ENCODE measurements at regions not wholly inside any gene's neighbourhood (a gene's known extent, or its start where the extent isn't known, plus 50 kb on each side); places are given as distances from the start of the nearest gene placed in this dataset.

- H3K9me3 ChIP-seq (ENCODE audit: control insufficient read depth, insufficient read depth, low read depth, low read length): no peaks in the 10 kb centered on the region
- H3K4me3 ChIP-seq (replicated peaks in 1 of 4; ENCODE audit: control extremely low read depth in 1 of 4, insufficient read depth in 1 of 4, low read depth in 3 of 4, low read length in 4 of 4): no peak overlapping the region
- no peaks in the 10 kb centered on the region for H4K20me1 ChIP-seq (ENCODE audit: control insufficient read depth, extremely low read depth, insufficient read depth, low read length)
- no peak overlapping the region for H3K9ac ChIP-seq (ENCODE audit: insufficient read depth, low read length)
- H2AFZ ChIP-seq (ENCODE audit: low read length): no peak overlapping the region
- peak; percentile 39 to 71 for DNase-seq (ENCODE audit: low read depth in 2 of 2)
- no peak overlapping the region for H3K4me2 ChIP-seq (ENCODE audit: extremely low read depth, insufficient read depth, low read length)
- H3K27ac ChIP-seq (ENCODE audit: insufficient read depth, low read length): no peak overlapping the region
- H3K36me3 ChIP-seq (ENCODE audit: control insufficient read depth, insufficient read depth, low read length): no peaks in the 10 kb centered on the region
- no peaks in the 10 kb centered on the region for H3K27me3 ChIP-seq (ENCODE audit: control insufficient read depth, insufficient read depth, low read length)
- TF ChIP-seq EZH2 (IDR thresholded peaks at IDR 0.05; ENCODE audit: low read length, missing control alignments) (no peak), CTCF (conservative IDR thresholded peaks at IDR 0.05 in 1 of 2, IDR thresholded peaks at IDR 0.05 in 1 of 2; ENCODE audit: low read depth in 1 of 2, low read length in 2 of 2) (no peak)
- H3K79me2 ChIP-seq (ENCODE audit: control insufficient read depth, insufficient read depth, low read length): no peaks in the 10 kb centered on the region
- no peaks in the 10 kb centered on the region for H3K4me1 ChIP-seq (ENCODE audit: control insufficient read depth, extremely low read depth, insufficient read depth, low read length)
These were observed 158.6 kb upstream of the ARRDC3 start for GRCh38 chr5:91541696-91542095.

GRCh38 chr5:91538179-91538578, 155.1 kb upstream of the ARRDC3 start:
- no peaks in the 10 kb centered on the region for H3K79me2 ChIP-seq (ENCODE audit: control insufficient read depth, insufficient read depth, low read length)
- H2AFZ ChIP-seq (ENCODE audit: low read length): no peak overlapping the region
- H3K4me3 ChIP-seq (replicated peaks in 1 of 4; ENCODE audit: control extremely low read depth in 1 of 4, insufficient read depth in 1 of 4, low read depth in 3 of 4, low read length in 4 of 4): no peak overlapping the region
- H3K4me1 ChIP-seq (ENCODE audit: control insufficient read depth, extremely low read depth, insufficient read depth, low read length): no peaks in the 10 kb centered on the region
- H3K9me3 ChIP-seq (ENCODE audit: control insufficient read depth, insufficient read depth, low read depth, low read length): no peaks in the 10 kb centered on the region
- H3K27ac ChIP-seq (ENCODE audit: insufficient read depth, low read length): no peak overlapping the region
- no peak for DNase-seq (ENCODE audit: low read depth in 2 of 2)
- H4K20me1 ChIP-seq (ENCODE audit: control insufficient read depth, extremely low read depth, insufficient read depth, low read length): no peaks in the 10 kb centered on the region
- H3K36me3 ChIP-seq (ENCODE audit: control insufficient read depth, insufficient read depth, low read length): no peaks in the 10 kb centered on the region
- H3K4me2 ChIP-seq (ENCODE audit: extremely low read depth, insufficient read depth, low read length): no peak overlapping the region
- no peaks in the 10 kb centered on the region for H3K27me3 ChIP-seq (ENCODE audit: control insufficient read depth, insufficient read depth, low read length)
- no peak overlapping the region for H3K9ac ChIP-seq (ENCODE audit: insufficient read depth, low read length)
- TF ChIP-seq EZH2 (IDR thresholded peaks at IDR 0.05; ENCODE audit: low read length, missing control alignments) (no peak), CTCF (conservative IDR thresholded peaks at IDR 0.05 in 1 of 2, IDR thresholded peaks at IDR 0.05 in 1 of 2; ENCODE audit: low read depth in 1 of 2, low read length in 2 of 2) (no peak)

- no peaks in the 10 kb centered on the region for H3K36me3 ChIP-seq (ENCODE audit: control insufficient read depth, insufficient read depth, low read length)
- no peak overlapping the region for H2AFZ ChIP-seq (ENCODE audit: low read length)
- H3K9me3 ChIP-seq (ENCODE audit: control insufficient read depth, insufficient read depth, low read depth, low read length): no peaks in the 10 kb centered on the region
- no peaks in the 10 kb centered on the region for H3K79me2 ChIP-seq (ENCODE audit: control insufficient read depth, insufficient read depth, low read length)
- H3K9ac ChIP-seq (ENCODE audit: insufficient read depth, low read length): no peak overlapping the region
- no peak overlapping the region for H3K4me3 ChIP-seq (replicated peaks in 1 of 4; ENCODE audit: control extremely low read depth in 1 of 4, insufficient read depth in 1 of 4, low read depth in 3 of 4, low read length in 4 of 4)
- TF ChIP-seq CTCF (conservative IDR thresholded peaks at IDR 0.05 in 1 of 2, IDR thresholded peaks at IDR 0.05 in 1 of 2; ENCODE audit: low read depth in 1 of 2, low read length in 2 of 2) (no peak), EZH2 (IDR thresholded peaks at IDR 0.05; ENCODE audit: low read length, missing control alignments) (no peak)
- H3K27ac ChIP-seq (ENCODE audit: insufficient read depth, low read length): no peak overlapping the region
- no peaks in the 10 kb centered on the region for H3K4me1 ChIP-seq (ENCODE audit: control insufficient read depth, extremely low read depth, insufficient read depth, low read length)
- peak in 1 of 2 donors; percentile 9 for DNase-seq (ENCODE audit: low read depth in 2 of 2)
- peak overlapping the region; percentile 8 for H3K4me2 ChIP-seq (ENCODE audit: extremely low read depth, insufficient read depth, low read length)
- H4K20me1 ChIP-seq (ENCODE audit: control insufficient read depth, extremely low read depth, insufficient read depth, low read length): no peaks in the 10 kb centered on the region
- H3K27me3 ChIP-seq (ENCODE audit: control insufficient read depth, insufficient read depth, low read length): no peaks in the 10 kb centered on the region
These were observed 152.4 kb upstream of the ARRDC3 start for GRCh38 chr5:91535499-91535898.

Data from fibroblast of lung (primary cell).